ENCODE measurements at regions not wholly inside any gene's neighbourhood (a gene's known extent, or its start where the extent isn't known, plus 50 kb on each side); places are given as distances from the start of the nearest gene placed in this dataset.

GRCh38 chr12:130280742-130281141 is 56.9 kb upstream of the PIWIL1 start:
- no peak for TF ChIP-seq CTCF (IDR thresholded peaks at IDR 0.05)
- TF ChIP-seq POLR2A (IDR thresholded peaks at IDR 0.05), result no peak

All from right lobe of liver (tissue), 4 donors.